ENCODE measurements at regions not wholly inside any gene's neighbourhood (a gene's known extent, or its start where the extent isn't known, plus 50 kb on each side); places are given as distances from the start of the nearest gene placed in this dataset.
"Not testable (repeated sequence)": the region's sequence is repeated elsewhere in the genome, so short reads cannot be mapped to it uniquely, and the experiment has no call there.

DNA sequence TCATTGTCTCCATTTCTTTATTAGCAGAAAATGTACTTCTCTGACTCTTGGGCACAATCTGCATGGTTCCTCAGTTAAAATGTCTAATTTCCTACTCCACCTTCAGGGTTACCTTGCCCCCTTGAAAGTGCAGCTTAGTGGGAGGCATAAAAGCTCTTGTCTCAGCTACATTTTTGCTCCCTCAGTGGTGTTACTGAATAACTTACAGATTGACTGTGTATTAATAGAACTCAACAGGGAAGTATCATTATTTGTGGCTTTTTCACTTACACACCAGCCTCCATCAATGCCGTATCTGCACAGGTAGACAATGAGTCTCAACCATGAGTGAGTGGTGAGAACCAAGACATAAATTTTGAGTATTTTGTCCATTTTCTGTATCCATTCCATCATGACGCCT, 456.2 kb upstream of the MIR17HG start:
- Histone ChIP-seq H3K27ac (no peak overlapping the region), H3K4me3 (no peak overlapping the region), H3K27me3 (no peaks in the 10 kb centered on the region), H3K36me3 (no peaks in the 10 kb centered on the region), H3K9me3 (no peaks in the 10 kb centered on the region), H3K4me1 (ENCODE audit: insufficient read depth) (no peaks in the 10 kb centered on the region)
- no peak for DNase-seq
- TF ChIP-seq POLR2A (IDR thresholded peaks at IDR 0.05) (no peak), EP300 (IDR thresholded peaks at IDR 0.05) (no peak)
- TF ChIP-seq, protein P1, sequence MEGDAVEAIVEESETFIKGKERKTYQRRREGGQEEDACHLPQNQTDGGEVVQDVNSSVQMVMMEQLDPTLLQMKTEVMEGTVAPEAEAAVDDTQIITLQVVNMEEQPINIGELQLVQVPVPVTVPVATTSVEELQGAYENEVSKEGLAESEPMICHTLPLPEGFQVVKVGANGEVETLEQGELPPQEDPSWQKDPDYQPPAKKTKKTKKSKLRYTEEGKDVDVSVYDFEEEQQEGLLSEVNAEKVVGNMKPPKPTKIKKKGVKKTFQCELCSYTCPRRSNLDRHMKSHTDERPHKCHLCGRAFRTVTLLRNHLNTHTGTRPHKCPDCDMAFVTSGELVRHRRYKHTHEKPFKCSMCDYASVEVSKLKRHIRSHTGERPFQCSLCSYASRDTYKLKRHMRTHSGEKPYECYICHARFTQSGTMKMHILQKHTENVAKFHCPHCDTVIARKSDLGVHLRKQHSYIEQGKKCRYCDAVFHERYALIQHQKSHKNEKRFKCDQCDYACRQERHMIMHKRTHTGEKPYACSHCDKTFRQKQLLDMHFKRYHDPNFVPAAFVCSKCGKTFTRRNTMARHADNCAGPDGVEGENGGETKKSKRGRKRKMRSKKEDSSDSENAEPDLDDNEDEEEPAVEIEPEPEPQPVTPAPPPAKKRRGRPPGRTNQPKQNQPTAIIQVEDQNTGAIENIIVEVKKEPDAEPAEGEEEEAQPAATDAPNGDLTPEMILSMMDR (IDR thresholded peaks at IDR 0.05): no peak
- WGBS, 3 donors: 88 to 92% (median 91%) methylated on average over 2 of the region's 2 CpGs
- intact Hi-C loops (cut with DNase I): no loop called here

DNA sequence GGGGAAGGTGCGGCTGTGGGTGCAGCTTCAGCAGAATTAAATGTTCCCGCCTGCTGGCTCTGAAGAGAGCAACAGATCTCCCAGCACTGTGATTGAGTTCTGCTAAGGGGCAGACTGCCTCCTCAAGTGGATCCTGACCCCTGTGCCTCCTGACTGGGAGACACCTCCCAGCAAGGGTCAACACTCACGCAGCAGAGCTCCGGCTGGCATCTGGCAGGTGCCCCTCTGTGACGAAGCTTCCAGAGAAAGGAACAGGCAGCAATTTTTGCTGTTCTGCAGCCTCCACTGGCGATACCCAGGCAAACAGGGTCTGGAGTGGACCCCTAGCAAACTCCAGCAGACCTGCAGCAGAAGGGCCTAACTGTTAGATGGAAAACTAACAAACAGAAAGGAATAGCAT, 454.3 kb upstream of the MIR17HG start:
- H3K4me1 ChIP-seq (ENCODE audit: insufficient read depth); intact Hi-C loops (cut with DNase I); H3K27ac ChIP-seq; H3K36me3 ChIP-seq; H3K27me3 ChIP-seq; DNase-seq; H3K4me3 ChIP-seq; H3K9me3 ChIP-seq: not testable (repeated sequence)
- 77 to 96% (median 84%) methylated on average over 6 of the region's 6 CpGs for WGBS, 3 donors

DNA sequence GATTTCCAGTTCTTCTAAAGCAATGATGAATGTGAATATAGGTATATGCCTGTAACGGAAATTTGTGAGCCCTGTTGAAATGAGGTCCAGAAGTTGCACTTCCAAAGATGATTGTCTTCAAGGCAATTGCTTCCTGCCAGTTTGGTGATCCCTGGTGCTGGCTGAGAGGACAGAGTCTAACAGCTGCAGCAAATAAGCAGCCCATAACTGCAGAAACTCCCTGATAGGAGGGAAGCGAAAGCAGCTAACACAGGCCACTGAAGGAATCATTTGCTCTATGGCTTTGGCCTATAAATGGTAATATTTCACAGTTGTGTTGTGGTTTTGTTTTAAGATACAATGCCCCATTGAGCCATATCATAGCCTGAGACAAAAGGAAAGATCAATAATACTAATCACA, 451.5 kb upstream of the MIR17HG start:
- Histone ChIP-seq H3K4me1 (ENCODE audit: insufficient read depth) (no peaks in the 10 kb centered on the region), H3K9me3 (no peaks in the 10 kb centered on the region), H3K27me3 (no peaks in the 10 kb centered on the region), H3K36me3 (no peaks in the 10 kb centered on the region), H3K27ac (no peak overlapping the region), H3K4me3 (no peak overlapping the region)
- intact Hi-C loops (cut with DNase I): no loop called here
- DNase-seq: no peak
- WGBS, 3 donors: 47 to 72% (median 53%) methylated on average over 2 of the region's 2 CpGs
- TF ChIP-seq EP300 (IDR thresholded peaks at IDR 0.05): no peak
- TF ChIP-seq, protein P1 (IDR thresholded peaks at IDR 0.05): no peak
- TF ChIP-seq POLR2A (IDR thresholded peaks at IDR 0.05): no peak

DNA sequence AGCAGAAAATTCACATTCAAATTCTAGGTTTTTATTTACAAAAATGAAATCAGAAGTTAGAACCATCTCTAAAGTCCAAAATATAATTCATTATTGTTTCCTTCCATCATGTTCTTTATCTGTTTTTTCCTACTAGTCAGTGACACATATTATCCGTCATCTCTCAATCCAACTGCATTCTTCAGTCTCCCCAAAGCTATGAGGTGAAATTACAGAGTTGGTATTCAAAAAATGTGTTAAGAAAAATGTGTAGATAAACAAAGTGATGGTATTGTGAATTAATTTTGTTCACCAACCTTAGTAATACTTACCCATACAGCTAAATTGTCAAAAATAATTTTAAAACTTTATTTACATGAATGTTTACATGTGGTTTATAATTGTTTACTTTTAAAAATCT, 448.7 kb upstream of the MIR17HG start:
- WGBS, 3 donors: 75 to 91% (median 80%) methylated on average over 1 of the region's 1 CpG
- no peak for TF ChIP-seq EP300 (IDR thresholded peaks at IDR 0.05)
- TF ChIP-seq POLR2A (IDR thresholded peaks at IDR 0.05): no peak
- TF ChIP-seq, protein P1 (IDR thresholded peaks at IDR 0.05): no peak
- H3K27ac ChIP-seq: no peak overlapping the region
- no peaks in the 10 kb centered on the region for H3K27me3 ChIP-seq
- H3K4me3 ChIP-seq: no peak overlapping the region
- no peaks in the 10 kb centered on the region for H3K4me1 ChIP-seq (ENCODE audit: insufficient read depth)
- no peaks in the 10 kb centered on the region for H3K9me3 ChIP-seq
- no peak for DNase-seq
- intact Hi-C loops (cut with DNase I): no loop called here
- no peaks in the 10 kb centered on the region for H3K36me3 ChIP-seq

DNA sequence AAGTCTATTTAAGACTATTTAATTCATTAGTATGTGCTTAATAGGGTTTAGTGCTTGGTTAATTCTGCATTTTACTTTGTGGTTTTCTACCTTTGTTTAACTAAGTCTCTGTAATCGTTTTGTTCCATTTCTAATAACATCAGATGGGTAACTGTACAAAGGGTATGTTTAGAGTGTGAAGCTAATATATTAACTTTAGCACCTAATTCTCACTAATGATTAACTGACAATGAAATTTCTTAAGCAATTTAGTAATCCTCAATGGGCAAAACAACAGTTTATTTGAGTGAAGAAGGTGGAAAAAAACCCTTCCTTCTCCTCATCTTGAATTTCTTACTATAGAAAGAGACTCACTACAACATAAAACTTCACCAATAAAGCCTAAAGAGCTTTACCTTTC, 448.1 kb upstream of the MIR17HG start:
- intact Hi-C loops (cut with DNase I): no loop called here
- H3K4me1 ChIP-seq (ENCODE audit: insufficient read depth): no peaks in the 10 kb centered on the region
- no peaks in the 10 kb centered on the region for H3K9me3 ChIP-seq
- WGBS, 3 donors: 42 to 65% (median 60%) methylated on average over 1 of the region's 1 CpG
- H3K4me3 ChIP-seq: no peak overlapping the region
- H3K27me3 ChIP-seq: no peaks in the 10 kb centered on the region
- TF ChIP-seq POLR2A (IDR thresholded peaks at IDR 0.05) (no peak), EP300 (IDR thresholded peaks at IDR 0.05) (no peak)
- TF ChIP-seq, protein P1 (IDR thresholded peaks at IDR 0.05): no peak
- DNase-seq: no peak
- H3K27ac ChIP-seq: no peak overlapping the region
- no peaks in the 10 kb centered on the region for H3K36me3 ChIP-seq

All from ovary (tissue), 7 donors.